HEK293T (cell line): ENCODE measurements at regions not wholly inside any gene's neighbourhood (a gene's known extent, or its start where the extent isn't known, plus 50 kb on each side); places are given as distances from the start of the nearest gene placed in this dataset.

ENCODE experiments used
- CTCF ChIA-PET: fragments of 350-600 bp; formaldehyde crosslinking; extraction: SDS; loops from one replicate; lab custom pipeline; 2021; ENCODE audit warnings: antibody characterized with exemption, inconsistent platforms; lab: Yijun Ruan, JAX
- POLR2A ChIA-PET: fragments of 350-600 bp; formaldehyde crosslinking; extraction: SDS; loops from one replicate; lab custom pipeline; 2020; ENCODE audit warnings: antibody characterized with exemption, inconsistent platforms; lab: Yijun Ruan, JAX
- DNase-seq: peaks from one replicate; pipeline ENCODE4 v3.0.0; 2012; ENCODE audit warnings: mixed read lengths; ENCODE audit errors: extremely low spot score
- ARNT ChIP-seq: fragments of 450-650 bp; IDR thresholded peaks from 2 replicates; pipeline ENCODE4 v1.6.1; 2017; ENCODE audit warnings: mild to moderate bottlenecking
- BHLHE40 ChIP-seq: fragments of 450-650 bp; IDR thresholded peaks from 2 replicates; pipeline ENCODE4 v1.6.1; 2016; ENCODE audit warnings: mild to moderate bottlenecking, moderate library complexity, borderline replicate concordance
- CTBP1 ChIP-seq: fragments of 450-650 bp; IDR thresholded peaks from 2 replicates; pipeline ENCODE4 v1.6.1; 2016; ENCODE audit warnings: borderline replicate concordance
- ELF4 ChIP-seq: fragments of 450-650 bp; IDR thresholded peaks from 2 replicates; pipeline ENCODE4 v1.6.1; 2017; ENCODE audit warnings: antibody characterized with exemption
- FOXA1 ChIP-seq: fragments of 450-650 bp; IDR thresholded peaks from 2 replicates; pipeline ENCODE4 v1.6.1; 2016; ENCODE audit warnings: mild to moderate bottlenecking
- FOXK2 ChIP-seq: fragments of 450-650 bp; IDR thresholded peaks from 2 replicates; pipeline ENCODE4 v1.6.1; 2016; ENCODE audit warnings: mild to moderate bottlenecking
- FOXM1 ChIP-seq: fragments of 450-650 bp; IDR thresholded peaks from 2 replicates; pipeline ENCODE4 v1.6.1; 2017; ENCODE audit warnings: mild to moderate bottlenecking, borderline replicate concordance
- HDGF ChIP-seq: fragments of 450-650 bp; IDR thresholded peaks from 2 replicates; pipeline ENCODE4 v1.6.1; 2017; ENCODE audit warnings: antibody characterized with exemption, borderline replicate concordance
- L3MBTL2 ChIP-seq: fragments of 450-650 bp; conservative IDR thresholded peaks from 2 replicates; pipeline ENCODE4 v1.6.1; 2016; ENCODE audit warnings: mild to moderate bottlenecking
- LEF1 ChIP-seq: fragments of 450-650 bp; IDR thresholded peaks from 2 replicates; pipeline ENCODE4 v1.6.1; 2017; ENCODE audit warnings: mild to moderate bottlenecking, borderline replicate concordance
- NFRKB ChIP-seq: fragments of 450-650 bp; IDR thresholded peaks from 2 replicates; pipeline ENCODE4 v1.6.1; 2016; ENCODE audit warnings: mild to moderate bottlenecking, moderate library complexity
- SP1 ChIP-seq: fragments of 450-650 bp; IDR thresholded peaks from 2 replicates; pipeline ENCODE4 v1.6.1; 2017
- SUZ12 ChIP-seq: fragments of 450-650 bp; IDR thresholded peaks from 2 replicates; pipeline ENCODE4 v1.6.1; 2016; ENCODE audit warnings: mild to moderate bottlenecking
- TARDBP ChIP-seq: fragments of 450-650 bp; IDR thresholded peaks from 2 replicates; pipeline ENCODE4 v1.6.1; 2016
- ZNF384 ChIP-seq: fragments of 450-650 bp; IDR thresholded peaks from 2 replicates; pipeline ENCODE4 v1.6.1; 2016
- TF ChIP-seq, protein P1 (sequence below): fragments of 450-650 bp; IDR thresholded peaks from 2 replicates; pipeline ENCODE4 v1.6.1; 2016

DNA sequence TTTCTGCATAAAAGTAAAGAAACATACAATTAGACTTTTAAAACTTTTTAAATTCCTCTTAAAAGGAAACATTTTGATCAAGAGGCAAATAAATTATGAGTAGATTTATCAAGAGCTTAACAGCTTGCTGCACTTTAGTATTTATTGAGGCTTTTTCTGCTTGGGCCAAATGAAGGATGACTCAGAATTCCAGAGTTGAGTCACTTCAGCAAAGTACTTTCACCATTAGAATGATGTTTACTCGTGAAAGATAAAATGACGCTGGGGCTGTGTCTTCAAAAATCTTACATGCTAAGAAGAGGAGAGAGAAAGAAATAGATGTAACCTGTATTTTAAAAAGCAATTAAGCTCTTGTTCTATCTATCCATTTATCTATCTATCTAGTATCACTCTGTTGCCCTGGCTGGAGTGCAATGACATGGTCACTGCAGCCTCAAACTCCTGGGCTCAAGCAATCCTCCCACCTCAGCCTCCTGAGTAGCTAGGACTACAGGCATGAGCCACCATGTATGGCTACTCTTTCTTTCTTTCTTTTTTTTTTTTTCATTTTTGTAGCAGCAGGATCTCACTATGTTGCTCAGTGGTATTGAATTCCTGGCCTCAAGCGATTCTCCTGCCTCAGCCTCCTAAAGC is 75.3 kb upstream of the RIOK3 start:
- ChIA-PET POLR2A (no interaction called here), CTCF (interaction anchor here (0.6 to 2.8 kb wide), 2 partner anchors 28 to 584 kb away, joined by 4 to 7 read pairs; no protein-coding TSS in a partner anchor)
- no peak for DNase-seq
- TF ChIP-seq, protein P1, sequence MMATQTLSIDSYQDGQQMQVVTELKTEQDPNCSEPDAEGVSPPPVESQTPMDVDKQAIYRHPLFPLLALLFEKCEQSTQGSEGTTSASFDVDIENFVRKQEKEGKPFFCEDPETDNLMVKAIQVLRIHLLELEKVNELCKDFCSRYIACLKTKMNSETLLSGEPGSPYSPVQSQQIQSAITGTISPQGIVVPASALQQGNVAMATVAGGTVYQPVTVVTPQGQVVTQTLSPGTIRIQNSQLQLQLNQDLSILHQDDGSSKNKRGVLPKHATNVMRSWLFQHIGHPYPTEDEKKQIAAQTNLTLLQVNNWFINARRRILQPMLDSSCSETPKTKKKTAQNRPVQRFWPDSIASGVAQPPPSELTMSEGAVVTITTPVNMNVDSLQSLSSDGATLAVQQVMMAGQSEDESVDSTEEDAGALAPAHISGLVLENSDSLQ = no peak
- TF ChIP-seq SP1 (no peak), CTBP1 (no peak), LEF1 (no peak), ARNT (no peak), FOXM1 (no peak), FOXA1 (no peak), NFRKB (no peak), FOXK2 (no peak), SUZ12 (no peak), ZNF384 (no peak), TARDBP (no peak), HDGF (no peak), ELF4 (no peak)

DNA sequence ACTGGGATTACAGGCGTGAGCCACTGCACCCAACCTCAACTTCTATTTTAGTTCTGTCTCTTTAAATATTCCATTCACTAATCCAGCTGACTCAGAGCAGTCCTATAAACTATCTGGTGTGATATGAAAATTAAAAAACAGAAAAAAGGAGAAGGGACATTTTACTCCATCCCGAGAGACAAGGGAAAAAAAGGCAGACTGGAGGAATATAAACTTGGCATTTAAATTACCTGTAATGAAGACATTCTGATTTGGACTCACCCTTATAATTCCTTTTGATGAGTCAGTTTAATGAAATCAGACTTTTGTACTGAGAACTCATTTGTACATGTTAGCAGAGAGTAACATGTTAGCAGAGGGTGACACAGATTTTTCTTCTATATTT is 74.8 kb upstream of the RIOK3 start:
- DNase-seq = no peak
- POLR2A ChIA-PET = no interaction called here
- CTCF ChIA-PET = interaction anchor here (1.4 to 2.8 kb wide), 3 partner anchors 27 to 324 kb away, joined by 3 to 7 read pairs (median 4); no protein-coding TSS in a partner anchor
- no peak for TF ChIP-seq ZNF384
- no peak for TF ChIP-seq FOXM1
- no peak for TF ChIP-seq ELF4
- no peak for TF ChIP-seq BHLHE40
- no peak for TF ChIP-seq SP1
- TF ChIP-seq LEF1 = no peak
- no peak for TF ChIP-seq ARNT
- no peak for TF ChIP-seq CTBP1
- TF ChIP-seq, protein P1 = no peak
- no peak for TF ChIP-seq L3MBTL2
- TF ChIP-seq TARDBP = no peak
- TF ChIP-seq NFRKB = no peak
- TF ChIP-seq SUZ12 = no peak
- TF ChIP-seq HDGF = no peak
- TF ChIP-seq FOXA1 = no peak
- TF ChIP-seq FOXK2 = no peak

- TF ChIP-seq FOXA1 = no peak
- CTCF ChIA-PET = interaction anchor here (1.4 to 2.8 kb wide), 3 partner anchors 26 to 325 kb away, joined by 4 to 7 read pairs (median 4); no protein-coding TSS in a partner anchor
- DNase-seq = no peak
These were observed 73.0 kb upstream of the RIOK3 start for GRCh38 chr18:23380001-23380550.

GRCh38 chr18:23380817-23381216 is 72.3 kb upstream of the RIOK3 start:
- TF ChIP-seq LEF1 = no peak
- TF ChIP-seq ZNF384 = no peak
- TF ChIP-seq CTBP1 = no peak
- TF ChIP-seq HDGF = no peak
- TF ChIP-seq ELF4 = no peak
- TF ChIP-seq FOXK2 = no peak
- no peak for TF ChIP-seq TARDBP
- no peak for TF ChIP-seq BHLHE40
- no peak for TF ChIP-seq FOXA1
- TF ChIP-seq FOXM1 = no peak
- TF ChIP-seq, protein P1 = no peak
- TF ChIP-seq NFRKB = no peak
- CTCF ChIA-PET = no interaction called here
- DNase-seq = no peak
- POLR2A ChIA-PET = interaction anchor here (0.7 kb wide), 1 partner anchor 18 kb away, joined by 3 read pairs; no protein-coding TSS in a partner anchor

More at GRCh38 chr18:23380001-23380550, 73.0 kb upstream of the RIOK3 start:
- POLR2A ChIA-PET = interaction anchor here (0.7 kb wide), 1 partner anchor 19 kb away, joined by 3 read pairs; no protein-coding TSS in a partner anchor

DNA sequence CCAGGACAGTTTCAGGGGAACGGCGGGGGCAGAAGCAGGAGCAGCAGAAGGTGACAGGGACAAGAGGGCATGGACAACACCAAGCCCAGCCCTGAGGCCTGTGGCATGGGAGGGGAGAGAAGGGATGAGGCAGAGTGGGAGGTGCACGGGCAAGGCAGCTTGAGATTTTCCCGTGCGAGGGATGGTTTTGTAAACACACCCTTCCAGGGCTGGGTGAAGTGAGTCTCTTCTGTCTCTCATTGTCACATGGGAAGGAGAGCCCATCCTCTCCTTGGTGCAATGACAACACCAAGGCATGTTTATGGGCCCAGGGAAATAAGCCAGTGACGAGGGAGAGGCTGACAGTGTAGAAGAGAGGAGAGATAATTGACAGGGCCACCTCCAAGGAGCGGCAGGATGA is 69.6 kb upstream of the RIOK3 start:
- TF ChIP-seq FOXA1 (no peak), LEF1 (no peak), L3MBTL2 (no peak), FOXK2 (no peak), ELF4 (no peak), BHLHE40 (no peak), CTBP1 (no peak), HDGF (no peak), FOXM1 (no peak)
- CTCF ChIA-PET = no interaction called here

More for the DNA sequence above, 69.6 kb upstream of the RIOK3 start:
- POLR2A ChIA-PET = no interaction called here
- no peak for DNase-seq
